ENCODE measurements at regions not wholly inside any gene's neighbourhood (a gene's known extent, or its start where the extent isn't known, plus 50 kb on each side); places are given as distances from the start of the nearest gene placed in this dataset.

DNA sequence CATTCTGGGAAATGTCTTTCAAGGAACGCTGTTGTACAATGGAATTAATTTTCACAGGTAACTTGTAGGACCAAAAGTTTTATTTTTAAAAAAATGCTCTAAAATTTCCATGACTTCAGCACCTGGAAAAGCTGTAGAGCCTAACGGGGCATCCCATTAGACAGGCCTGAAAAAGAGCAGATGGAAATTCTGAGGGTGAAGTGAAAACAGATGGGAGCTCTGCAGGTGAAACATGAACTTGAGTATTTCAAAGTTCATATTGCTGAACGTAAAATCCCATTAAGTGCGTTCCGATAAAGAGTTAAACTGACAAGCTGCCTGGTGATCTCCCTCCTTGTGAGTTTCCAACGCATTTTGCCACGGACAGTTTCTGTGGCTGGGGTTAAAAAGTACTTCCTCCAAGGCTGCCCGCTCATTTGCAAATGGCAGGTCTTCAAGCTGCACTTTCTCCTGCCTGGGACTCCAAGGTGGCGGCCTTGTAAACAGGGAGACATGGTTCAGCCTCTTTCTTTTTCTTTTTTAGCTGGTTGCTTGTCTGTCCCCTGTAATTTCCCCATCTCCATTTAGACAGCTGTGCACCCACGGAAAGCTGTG is 450.4 kb downstream of the FGF9 start:
- TF ChIP-seq, protein P1, sequence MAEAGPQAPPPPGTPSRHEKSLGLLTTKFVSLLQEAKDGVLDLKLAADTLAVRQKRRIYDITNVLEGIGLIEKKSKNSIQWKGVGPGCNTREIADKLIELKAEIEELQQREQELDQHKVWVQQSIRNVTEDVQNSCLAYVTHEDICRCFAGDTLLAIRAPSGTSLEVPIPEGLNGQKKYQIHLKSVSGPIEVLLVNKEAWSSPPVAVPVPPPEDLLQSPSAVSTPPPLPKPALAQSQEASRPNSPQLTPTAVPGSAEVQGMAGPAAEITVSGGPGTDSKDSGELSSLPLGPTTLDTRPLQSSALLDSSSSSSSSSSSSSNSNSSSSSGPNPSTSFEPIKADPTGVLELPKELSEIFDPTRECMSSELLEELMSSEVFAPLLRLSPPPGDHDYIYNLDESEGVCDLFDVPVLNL (CRISPR knock-in tag; IDR thresholded peaks at IDR 0.05; ENCODE audit: low read depth): no peak
- no peak for TF ChIP-seq MEF2D (tag; conservative IDR thresholded peaks at IDR 0.05; ENCODE audit: low read depth)
- TF ChIP-seq, protein P2, sequence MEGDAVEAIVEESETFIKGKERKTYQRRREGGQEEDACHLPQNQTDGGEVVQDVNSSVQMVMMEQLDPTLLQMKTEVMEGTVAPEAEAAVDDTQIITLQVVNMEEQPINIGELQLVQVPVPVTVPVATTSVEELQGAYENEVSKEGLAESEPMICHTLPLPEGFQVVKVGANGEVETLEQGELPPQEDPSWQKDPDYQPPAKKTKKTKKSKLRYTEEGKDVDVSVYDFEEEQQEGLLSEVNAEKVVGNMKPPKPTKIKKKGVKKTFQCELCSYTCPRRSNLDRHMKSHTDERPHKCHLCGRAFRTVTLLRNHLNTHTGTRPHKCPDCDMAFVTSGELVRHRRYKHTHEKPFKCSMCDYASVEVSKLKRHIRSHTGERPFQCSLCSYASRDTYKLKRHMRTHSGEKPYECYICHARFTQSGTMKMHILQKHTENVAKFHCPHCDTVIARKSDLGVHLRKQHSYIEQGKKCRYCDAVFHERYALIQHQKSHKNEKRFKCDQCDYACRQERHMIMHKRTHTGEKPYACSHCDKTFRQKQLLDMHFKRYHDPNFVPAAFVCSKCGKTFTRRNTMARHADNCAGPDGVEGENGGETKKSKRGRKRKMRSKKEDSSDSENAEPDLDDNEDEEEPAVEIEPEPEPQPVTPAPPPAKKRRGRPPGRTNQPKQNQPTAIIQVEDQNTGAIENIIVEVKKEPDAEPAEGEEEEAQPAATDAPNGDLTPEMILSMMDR (IDR thresholded peaks at IDR 0.05 in 2 of 3, conservative IDR thresholded peaks at IDR 0.05 in 1 of 3; ENCODE audit: insufficient read depth in 2 of 3, low read depth in 1 of 3, low read length in 3 of 3): no peak
- TF ChIP-seq CREB1 (IDR thresholded peaks at IDR 0.05): no peak
- TF ChIP-seq CREB1 (CRISPR knock-in tag; IDR thresholded peaks at IDR 0.05): no peak
- TF ChIP-seq JUN (IDR thresholded peaks at IDR 0.05; ENCODE audit: borderline replicate concordance, low read depth, low read length): no peak
- TF ChIP-seq JUN (CRISPR knock-in tag; IDR thresholded peaks at IDR 0.05; ENCODE audit: borderline replicate concordance): no peak
- TF ChIP-seq SAFB2 (IDR thresholded peaks at IDR 0.05; ENCODE audit: borderline replicate concordance, low read depth, low read length, severe bottlenecking): no peak
- no peak for TF ChIP-seq RBM22 (IDR thresholded peaks at IDR 0.05; ENCODE audit: low read depth, low read length, poor library complexity, severe bottlenecking)
- no peak for TF ChIP-seq EZH2 (IDR thresholded peaks at IDR 0.05; ENCODE audit: borderline replicate concordance, low read depth, low read length)
- no peak for TF ChIP-seq ZBTB1 (CRISPR knock-in tag; IDR thresholded peaks at IDR 0.05; ENCODE audit: borderline replicate concordance, low read depth)
- no peak for TF ChIP-seq LCOR (CRISPR knock-in tag; IDR thresholded peaks at IDR 0.05)
- no peak for TF ChIP-seq NCOA4 (IDR thresholded peaks at IDR 0.05; ENCODE audit: partially characterized antibody)
- TF ChIP-seq, protein P3, sequence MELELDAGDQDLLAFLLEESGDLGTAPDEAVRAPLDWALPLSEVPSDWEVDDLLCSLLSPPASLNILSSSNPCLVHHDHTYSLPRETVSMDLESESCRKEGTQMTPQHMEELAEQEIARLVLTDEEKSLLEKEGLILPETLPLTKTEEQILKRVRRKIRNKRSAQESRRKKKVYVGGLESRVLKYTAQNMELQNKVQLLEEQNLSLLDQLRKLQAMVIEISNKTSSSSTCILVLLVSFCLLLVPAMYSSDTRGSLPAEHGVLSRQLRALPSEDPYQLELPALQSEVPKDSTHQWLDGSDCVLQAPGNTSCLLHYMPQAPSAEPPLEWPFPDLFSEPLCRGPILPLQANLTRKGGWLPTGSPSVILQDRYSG (tag; conservative IDR thresholded peaks at IDR 0.05; ENCODE audit: low read depth): no peak
- no peak for TF ChIP-seq ZNF133 (CRISPR knock-in tag; IDR thresholded peaks at IDR 0.05)
